Rectal smooth muscle tissue (tissue), 1 donor: ENCODE measurements at regions not wholly inside any gene's neighbourhood (a gene's known extent, or its start where the extent isn't known, plus 50 kb on each side); places are given as distances from the start of the nearest gene placed in this dataset.

Experiments used
- H3K27ac ChIP-seq: one replicate; pipeline ENCODE4 v1.7.0; 2013; ENCODE audit warnings: low read depth, low read length, inconsistent platforms
- H3K27me3 ChIP-seq: one replicate; pipeline ENCODE4 v1.7.0; 2013; ENCODE audit warnings: low read length; ENCODE audit not compliant: control insufficient read depth, insufficient read depth
- H3K36me3 ChIP-seq: one replicate; pipeline ENCODE4 v1.7.0; 2013; ENCODE audit warnings: low read length; ENCODE audit not compliant: control insufficient read depth, insufficient read depth
- H3K4me1 ChIP-seq: one replicate; pipeline ENCODE4 v1.7.0; 2013; ENCODE audit warnings: low read length; ENCODE audit not compliant: control insufficient read depth, insufficient read depth
- H3K4me3 ChIP-seq: one replicate; pipeline ENCODE4 v1.7.0; 2013; ENCODE audit warnings: low read length
- H3K9ac ChIP-seq: one replicate; pipeline ENCODE4 v1.7.0; 2013; ENCODE audit warnings: low read length

- Histone ChIP-seq H3K4me1 (no peaks in the 10 kb centered on the region), H3K27me3 (no peaks in the 10 kb centered on the region), H3K4me3 (no peak overlapping the region), H3K9ac (no peak overlapping the region), H3K27ac (no peak overlapping the region), H3K36me3 (no peaks in the 10 kb centered on the region)
These were observed 284.6 kb downstream of the RNF144A start for GRCh38 chr2:7201851-7202250.

GRCh38 chr2:7203056-7203467, 285.9 kb downstream of the RNF144A start:
- no peaks in the 10 kb centered on the region for H3K4me1 ChIP-seq
- no peaks in the 10 kb centered on the region for H3K36me3 ChIP-seq
- H3K27me3 ChIP-seq: no peaks in the 10 kb centered on the region
- no peak overlapping the region for H3K4me3 ChIP-seq
- H3K27ac ChIP-seq: no peak overlapping the region
- H3K9ac ChIP-seq: no peak overlapping the region

GRCh38 chr2:7205151-7205830, 288.1 kb downstream of the RNF144A start:
- H3K9ac ChIP-seq: no peak overlapping the region
- no peak overlapping the region for H3K4me3 ChIP-seq
- H3K27me3 ChIP-seq: no peaks in the 10 kb centered on the region
- no peaks in the 10 kb centered on the region for H3K4me1 ChIP-seq
- no peaks in the 10 kb centered on the region for H3K36me3 ChIP-seq
- no peak overlapping the region for H3K27ac ChIP-seq

- Histone ChIP-seq H3K4me3 (no peak overlapping the region), H3K27me3 (no peaks in the 10 kb centered on the region), H3K27ac (no peak overlapping the region), H3K9ac (no peak overlapping the region), H3K4me1 (no peaks in the 10 kb centered on the region), H3K36me3 (no peaks in the 10 kb centered on the region)
These were observed 289.0 kb downstream of the RNF144A start for GRCh38 chr2:7206111-7206810.

GRCh38 chr2:7207631-7208030, 290.4 kb downstream of the RNF144A start:
- no peaks in the 10 kb centered on the region for H3K36me3 ChIP-seq
- no peak overlapping the region for H3K9ac ChIP-seq
- no peaks in the 10 kb centered on the region for H3K27me3 ChIP-seq
- no peak overlapping the region for H3K27ac ChIP-seq
- no peaks in the 10 kb centered on the region for H3K4me1 ChIP-seq
- no peak overlapping the region for H3K4me3 ChIP-seq

GRCh38 chr2:7209757-7210555, 292.7 kb downstream of the RNF144A start:
- Histone ChIP-seq H3K9ac (no peak overlapping the region), H3K4me1 (no peaks in the 10 kb centered on the region), H3K27ac (no peak overlapping the region), H3K4me3 (no peak overlapping the region), H3K36me3 (no peaks in the 10 kb centered on the region), H3K27me3 (no peaks in the 10 kb centered on the region)

- H3K36me3 ChIP-seq: no peaks in the 10 kb centered on the region
- no peaks in the 10 kb centered on the region for H3K4me1 ChIP-seq
- no peak overlapping the region for H3K27ac ChIP-seq
- H3K4me3 ChIP-seq: no peak overlapping the region
- H3K27me3 ChIP-seq: no peaks in the 10 kb centered on the region
- no peak overlapping the region for H3K9ac ChIP-seq
These were observed 293.5 kb downstream of the RNF144A start for GRCh38 chr2:7210712-7211111.

- no peak overlapping the region for H3K4me3 ChIP-seq
- no peaks in the 10 kb centered on the region for H3K36me3 ChIP-seq
- no peak overlapping the region for H3K9ac ChIP-seq
- H3K27me3 ChIP-seq: no peaks in the 10 kb centered on the region
- H3K27ac ChIP-seq: no peak overlapping the region
- no peaks in the 10 kb centered on the region for H3K4me1 ChIP-seq
These were observed 308.6 kb downstream of the RNF144A start for GRCh38 chr2:7225848-7226247.

- Histone ChIP-seq H3K27me3 (no peaks in the 10 kb centered on the region), H3K4me3 (no peak overlapping the region), H3K36me3 (no peaks in the 10 kb centered on the region), H3K9ac (no peak overlapping the region), H3K4me1 (no peaks in the 10 kb centered on the region), H3K27ac (no peak overlapping the region)
These were observed 309.3 kb downstream of the RNF144A start for GRCh38 chr2:7226501-7226900.

GRCh38 chr2:7233126-7233525, 315.9 kb downstream of the RNF144A start:
- H3K4me1 ChIP-seq: no peaks in the 10 kb centered on the region
- H3K27me3 ChIP-seq: no peaks in the 10 kb centered on the region
- H3K9ac ChIP-seq: no peak overlapping the region
- no peak overlapping the region for H3K27ac ChIP-seq
- no peaks in the 10 kb centered on the region for H3K36me3 ChIP-seq
- no peak overlapping the region for H3K4me3 ChIP-seq

- Histone ChIP-seq H3K4me1 (no peaks in the 10 kb centered on the region), H3K27me3 (no peaks in the 10 kb centered on the region), H3K4me3 (no peak overlapping the region), H3K9ac (no peak overlapping the region), H3K27ac (no peak overlapping the region), H3K36me3 (no peaks in the 10 kb centered on the region)
These were observed 320.3 kb downstream of the RNF144A start for GRCh38 chr2:7237466-7237865.

GRCh38 chr2:7239078-7239477, 321.9 kb downstream of the RNF144A start:
- Histone ChIP-seq H3K36me3 (no peaks in the 10 kb centered on the region), H3K4me3 (no peak overlapping the region), H3K27ac (no peak overlapping the region), H3K9ac (no peak overlapping the region), H3K4me1 (no peaks in the 10 kb centered on the region), H3K27me3 (no peaks in the 10 kb centered on the region)
